Activated CD4-positive, CD25-positive, alpha-beta regulatory T cell treated with anti-CD3 and anti-CD28 coated beads, Interleukin-2, amount 50 U/mL, for 16 hours (primary cell): ENCODE measurements at regions not wholly inside any gene's neighbourhood (a gene's known extent, or its start where the extent isn't known, plus 50 kb on each side); places are given as distances from the start of the nearest gene placed in this dataset.

Experiments
- DNase-seq: peaks from one replicate; pipeline ENCODE4 v3.0.0-alpha.2; 2020; ENCODE audit warnings: low read depth, low spot score

DNA sequence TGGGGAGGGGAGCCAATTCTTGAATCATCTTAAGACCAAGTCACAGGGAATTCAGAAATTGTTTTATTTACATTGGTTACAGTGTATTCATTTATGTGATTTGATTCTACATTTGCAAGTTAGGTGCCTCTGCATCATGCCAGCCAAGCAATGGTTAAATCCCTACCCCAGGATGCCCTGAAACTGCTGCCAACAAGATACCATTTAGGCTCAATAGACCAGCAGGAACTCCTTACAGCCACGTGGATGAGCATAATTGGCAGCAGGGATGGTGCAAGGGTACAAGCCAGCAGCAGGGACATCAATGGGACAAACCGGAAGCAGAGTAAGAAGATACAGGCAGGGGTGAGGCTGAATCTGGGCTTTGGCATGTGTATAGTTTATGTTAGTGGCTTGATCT is 72.4 kb upstream of the NBEA start:
- no peak for DNase-seq

DNA sequence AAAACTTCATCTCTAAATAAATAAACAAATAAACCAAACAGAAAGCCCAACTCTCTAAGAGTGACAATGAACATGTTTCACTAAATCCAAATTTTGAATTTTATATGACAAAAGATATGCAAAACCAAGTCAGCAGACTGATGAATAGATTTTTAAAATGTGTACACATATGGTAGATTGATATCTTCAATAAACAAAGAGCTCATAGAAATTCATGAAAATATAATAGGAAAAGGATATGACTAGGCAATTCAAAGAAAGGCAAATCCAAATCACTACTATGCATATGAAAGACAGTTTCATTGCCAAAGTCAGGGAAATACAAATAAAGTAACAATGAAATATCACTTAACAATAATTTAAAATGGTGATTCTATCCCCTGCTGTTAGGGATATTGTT is 63.7 kb upstream of the NBEA start:
- DNase-seq: no peak

GRCh38 chr13:34879851-34880250 is 62.2 kb upstream of the NBEA start:
- DNase-seq: no peak

GRCh38 chr13:34881494-34881893 is 60.6 kb upstream of the NBEA start:
- DNase-seq: no peak

DNA sequence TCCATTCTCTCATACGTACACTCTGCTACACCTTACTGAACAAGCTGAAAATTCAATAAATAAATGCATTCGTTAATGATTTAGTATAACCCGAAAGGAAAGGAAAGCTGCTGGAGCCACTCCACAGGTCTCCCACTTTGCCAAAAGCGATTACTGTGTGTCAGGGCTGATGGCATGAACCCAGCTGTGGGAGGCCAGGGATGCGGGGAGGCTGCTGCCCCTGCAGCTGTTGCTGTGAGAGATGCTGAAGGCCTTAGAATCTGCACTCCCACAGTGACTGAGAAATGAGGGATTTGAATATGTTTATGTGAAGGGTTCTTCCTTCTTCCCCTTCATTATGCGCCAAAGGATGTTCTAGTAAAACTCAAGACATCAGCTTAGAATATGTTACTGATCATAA is 58.7 kb upstream of the NBEA start:
- no peak for DNase-seq

DNA sequence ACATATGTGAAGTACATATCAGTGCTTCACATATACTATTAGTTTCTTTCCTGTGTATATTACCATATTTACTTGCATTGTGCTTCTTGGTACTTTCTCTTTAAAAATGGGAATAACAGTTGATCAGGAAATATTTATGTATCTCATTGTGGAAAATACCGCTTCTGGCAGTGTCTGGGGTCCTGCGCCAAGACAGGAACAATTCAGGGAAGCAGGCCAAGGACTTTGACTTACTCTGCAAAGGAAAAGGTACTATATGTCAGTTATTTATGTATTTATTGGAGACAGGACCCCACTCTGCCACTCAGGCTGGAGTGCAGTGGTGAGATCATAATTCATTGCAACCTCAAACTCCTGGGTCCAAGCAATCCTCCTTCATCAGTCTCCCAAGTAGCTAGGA is 57.7 kb upstream of the NBEA start:
- no peak for DNase-seq

GRCh38 chr13:34886121-34886875 is 55.8 kb upstream of the NBEA start:
- DNase-seq: no peak

- DNase-seq: no peak
These were observed 55.1 kb upstream of the NBEA start for GRCh38 chr13:34886987-34887386.
